Sigmoid colon (tissue), 6 donors: ENCODE measurements at regions not wholly inside any gene's neighbourhood (a gene's known extent, or its start where the extent isn't known, plus 50 kb on each side); places are given as distances from the start of the nearest gene placed in this dataset.

Experiments
- DNase-seq: peaks from one replicate; pipeline ENCODE4 v3.0.0-alpha.2; 2019
- H3K27ac ChIP-seq, 4 donors: fragments of 200-600 bp; sonication (generic); one replicate each; pipeline ENCODE4 v1.5.1; 2016 to 2019; ENCODE audit warnings: mild to moderate bottlenecking in 1 of 4
- H3K27me3 ChIP-seq, 3 donors: fragments of 200-600 bp; sonication (generic); one replicate each; pipeline ENCODE4 v1.5.1; 2019; ENCODE audit warnings: mild to moderate bottlenecking in 1 of 3
- H3K36me3 ChIP-seq, 4 donors: fragments of 200-600 bp; sonication (generic); one replicate each; pipeline ENCODE4 v1.5.1; 2016 to 2019
- H3K4me1 ChIP-seq, 4 donors: fragments of 200-600 bp; sonication (generic); one replicate each; pipeline ENCODE4 v1.5.1; 2017 to 2019
- H3K4me3 ChIP-seq, 4 donors: fragments of 200-600 bp; sonication (generic); one replicate each; pipeline ENCODE4 v1.5.1; 2017 to 2019; ENCODE audit warnings: mild to moderate bottlenecking in 2 of 4, moderate library complexity in 1 of 4
- H3K9me3 ChIP-seq, 4 donors: fragments of 200-600 bp in 3 of 4; sonication (generic) in 3 of 4; one replicate each; pipeline versions ENCODE4 v1.5.1 to v1.6.1; 2013 to 2019
- EP300 ChIP-seq, 4 donors: sonication (generic); formaldehyde crosslinking; IDR thresholded peaks; one replicate each; pipeline ENCODE4 v1.6.1; 2017; ENCODE audit warnings: antibody characterized with exemption in 4 of 4
- POLR2A ChIP-seq, 2 donors: fragments of 450-650 bp; IDR thresholded peaks; one replicate each; pipeline ENCODE4 v1.6.1; 2016; ENCODE audit warnings: antibody characterized with exemption in 2 of 2, mild to moderate bottlenecking in 2 of 2, moderate library complexity in 2 of 2
- POLR2AphosphoS5 ChIP-seq, 4 donors: sonication (generic); formaldehyde crosslinking; IDR thresholded peaks; one replicate each; pipeline ENCODE4 v1.6.1; 2017; ENCODE audit warnings: antibody characterized with exemption in 4 of 4
- WGBS, 2 donors: extraction: QIAGEN DNeasy Blood & Tissue Kit; methylation state at CpG; one replicate each; pipeline ENCODE4 v1.1.7; 2013; 5-methylcytosine and 5-hydroxymethylcytosine counted together
- intact Hi-C: fragments of 100-400 bp; cut with DNase I; formaldehyde crosslinking; loops from one replicate; pipeline ENCODE4 v1.15.1; 2023
- TF ChIP-seq, protein P1 (sequence below), 4 experiments: fragments of 450-650 bp in 3 of 4; fragments of 200-600 bp in 1 of 4; IDR thresholded peaks; one replicate each; pipeline ENCODE4 v1.5.1; 2016 to 2019; ENCODE audit warnings: antibody characterized with exemption in 4 of 4, mild to moderate bottlenecking in 3 of 4, moderate library complexity in 2 of 4
- donor health status: healthy with polysubstance abuse.
- donor health status: healthy.

DNA sequence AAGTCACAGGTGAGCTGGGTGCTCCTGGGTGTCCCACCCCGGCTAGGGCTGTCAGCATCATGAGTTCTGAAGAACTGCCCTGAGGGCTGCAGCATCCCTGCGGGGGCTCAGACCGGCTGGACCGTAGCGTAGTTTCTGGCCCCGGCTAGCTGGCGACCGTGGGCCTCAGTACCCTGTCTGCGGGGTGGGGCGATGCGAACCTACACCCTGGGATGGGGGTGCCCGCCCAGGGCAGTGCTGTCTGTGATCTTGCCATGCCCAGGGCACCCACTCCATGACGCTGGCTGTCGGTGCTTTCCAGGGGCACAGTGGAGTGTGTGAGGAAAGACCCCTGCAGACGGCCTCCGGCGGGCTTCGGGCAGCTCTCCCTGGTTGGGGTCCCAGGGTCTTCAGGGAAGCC is 66.5 kb upstream of the IRX4 start:
- whole genome bisulfite sequencing, 2 donors, result 91 to 93% methylated on average over 18 of the region's 18 CpGs
- Histone ChIP-seq H3K4me1 (peaks cover 0 to 8% (median 2%) of the 10 kb centered on the region in 4 donors), H3K27me3 (no peaks in the 10 kb centered on the region), H3K4me3 (peak overlapping the region in 3 of 4 donors; percentile 3 to 38 (median 20)), H3K36me3 (no peaks in the 10 kb centered on the region), H3K27ac (peak overlapping the region in 2 of 4 donors; percentile 8 to 52), H3K9me3 (no peaks in the 10 kb centered on the region)
- TF ChIP-seq, protein P1, sequence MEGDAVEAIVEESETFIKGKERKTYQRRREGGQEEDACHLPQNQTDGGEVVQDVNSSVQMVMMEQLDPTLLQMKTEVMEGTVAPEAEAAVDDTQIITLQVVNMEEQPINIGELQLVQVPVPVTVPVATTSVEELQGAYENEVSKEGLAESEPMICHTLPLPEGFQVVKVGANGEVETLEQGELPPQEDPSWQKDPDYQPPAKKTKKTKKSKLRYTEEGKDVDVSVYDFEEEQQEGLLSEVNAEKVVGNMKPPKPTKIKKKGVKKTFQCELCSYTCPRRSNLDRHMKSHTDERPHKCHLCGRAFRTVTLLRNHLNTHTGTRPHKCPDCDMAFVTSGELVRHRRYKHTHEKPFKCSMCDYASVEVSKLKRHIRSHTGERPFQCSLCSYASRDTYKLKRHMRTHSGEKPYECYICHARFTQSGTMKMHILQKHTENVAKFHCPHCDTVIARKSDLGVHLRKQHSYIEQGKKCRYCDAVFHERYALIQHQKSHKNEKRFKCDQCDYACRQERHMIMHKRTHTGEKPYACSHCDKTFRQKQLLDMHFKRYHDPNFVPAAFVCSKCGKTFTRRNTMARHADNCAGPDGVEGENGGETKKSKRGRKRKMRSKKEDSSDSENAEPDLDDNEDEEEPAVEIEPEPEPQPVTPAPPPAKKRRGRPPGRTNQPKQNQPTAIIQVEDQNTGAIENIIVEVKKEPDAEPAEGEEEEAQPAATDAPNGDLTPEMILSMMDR (IDR thresholded peaks at IDR 0.05), result no peak
- TF ChIP-seq EP300 (IDR thresholded peaks at IDR 0.05) (no peak), POLR2AphosphoS5 (IDR thresholded peaks at IDR 0.05) (no peak), POLR2A (IDR thresholded peaks at IDR 0.05) (no peak)
- intact Hi-C loops, result no loop called here
- no peak for DNase-seq

DNA sequence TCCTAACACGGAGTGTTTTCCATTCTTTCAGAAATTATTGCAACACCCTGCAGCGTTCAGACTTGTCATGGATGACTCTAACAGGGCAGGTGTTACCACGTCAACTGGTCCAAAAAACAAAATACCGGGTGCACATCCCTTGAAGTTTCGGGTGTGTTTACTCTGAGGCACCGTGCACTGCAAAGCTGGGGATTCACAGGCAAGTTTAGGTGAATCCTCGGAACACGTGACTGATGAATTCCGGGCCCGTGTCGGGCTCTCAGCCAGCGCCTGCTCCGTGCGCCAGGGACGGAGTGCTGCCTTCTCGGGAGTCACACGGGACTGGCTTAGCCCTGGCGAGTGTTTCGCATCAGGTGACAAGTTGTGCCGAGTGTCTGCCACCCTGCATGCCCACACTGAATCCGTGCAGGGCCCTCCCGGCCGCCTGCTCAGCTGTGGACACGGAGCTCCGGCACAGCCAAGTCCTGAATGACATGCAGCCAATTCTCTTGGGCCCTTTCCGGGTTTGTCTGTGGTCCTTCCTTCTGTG is 66.0 kb upstream of the IRX4 start:
- peak overlapping the region in 2 of 4 donors; percentile 8 to 52 for H3K27ac ChIP-seq
- TF ChIP-seq POLR2AphosphoS5 (IDR thresholded peaks at IDR 0.05), result no peak
- H3K9me3 ChIP-seq, result no peaks in the 10 kb centered on the region
- H3K4me3 ChIP-seq, result peak overlapping the region in 3 of 4 donors; percentile 3 to 38 (median 20)
- H3K36me3 ChIP-seq, result no peaks in the 10 kb centered on the region
- H3K27me3 ChIP-seq, result no peaks in the 10 kb centered on the region
- 75 to 82% methylated on average over 26 of the region's 26 CpGs for WGBS, 2 donors
- intact Hi-C loops, result no loop called here
- peak; percentile 70 for DNase-seq
- H3K4me1 ChIP-seq, result peaks cover 0 to 8% (median 2%) of the 10 kb centered on the region in 4 donors

DNA sequence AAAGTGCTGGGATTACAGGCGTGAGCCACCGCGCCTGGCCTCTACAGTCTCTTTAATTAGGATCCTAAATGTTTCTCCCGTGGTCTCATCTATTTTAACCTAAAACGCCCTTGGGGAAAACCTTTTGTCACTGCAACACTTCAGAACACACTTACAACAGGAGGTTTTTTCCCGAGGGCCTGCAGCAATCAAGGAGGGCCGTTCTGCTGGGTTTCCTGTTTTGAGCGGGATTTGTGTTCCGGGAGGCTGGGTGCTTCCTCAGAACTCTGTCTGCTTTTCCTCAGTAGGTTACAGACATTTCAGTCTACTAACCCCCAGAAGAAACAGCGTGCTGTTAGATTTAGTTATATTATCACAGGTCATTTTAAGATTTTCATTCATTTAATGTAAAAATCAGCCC is 65.4 kb upstream of the IRX4 start:
- no peaks in the 10 kb centered on the region for H3K27me3 ChIP-seq
- H3K4me3 ChIP-seq, result no peak overlapping the region
- H3K36me3 ChIP-seq, result no peaks in the 10 kb centered on the region
- peak overlapping the region in 1 of 4 donors; percentile 26 for H3K27ac ChIP-seq
- H3K4me1 ChIP-seq, result peaks cover 0 to 8% (median 2%) of the 10 kb centered on the region in 4 donors
- intact Hi-C loops, result no loop called here
- no peak for DNase-seq
- H3K9me3 ChIP-seq, result no peaks in the 10 kb centered on the region
- no peak for TF ChIP-seq POLR2A (IDR thresholded peaks at IDR 0.05)
- TF ChIP-seq POLR2AphosphoS5 (IDR thresholded peaks at IDR 0.05), result no peak
- no peak for TF ChIP-seq EP300 (IDR thresholded peaks at IDR 0.05)
- TF ChIP-seq, protein P1 (IDR thresholded peaks at IDR 0.05), result no peak
- 50 to 68% methylated on average over 10 of the region's 10 CpGs for WGBS, 2 donors

DNA sequence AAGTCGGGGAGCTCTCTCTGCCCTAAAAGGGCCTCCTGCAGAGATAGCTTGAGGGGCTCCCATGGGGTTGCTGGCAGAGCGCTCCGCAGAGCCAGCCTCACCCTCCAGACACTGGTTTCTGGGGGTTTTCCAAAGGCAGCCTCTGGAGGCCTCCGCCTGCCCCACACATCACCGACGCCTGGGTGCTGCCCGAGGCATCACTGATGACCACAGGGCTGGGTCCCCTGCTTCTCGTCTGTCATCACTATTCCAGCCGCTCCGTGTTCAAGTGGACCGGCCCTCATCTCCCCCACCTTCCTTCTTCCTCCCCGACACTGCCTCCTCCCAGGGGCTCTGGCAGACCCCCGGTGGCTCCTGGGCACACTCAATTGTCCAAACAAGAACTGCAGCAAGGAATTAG is 64.1 kb upstream of the IRX4 start:
- H3K27ac ChIP-seq, result no peak overlapping the region
- TF ChIP-seq POLR2AphosphoS5 (IDR thresholded peaks at IDR 0.05), result no peak
- TF ChIP-seq POLR2A (IDR thresholded peaks at IDR 0.05), result no peak
- TF ChIP-seq, protein P1 (IDR thresholded peaks at IDR 0.05), result no peak
- no peak for TF ChIP-seq EP300 (IDR thresholded peaks at IDR 0.05)
- WGBS, 2 donors, result 76 to 79% methylated on average over 13 of the region's 13 CpGs
- intact Hi-C loops, result no loop called here
- H3K27me3 ChIP-seq, result no peaks in the 10 kb centered on the region
- DNase-seq, result no peak
- H3K4me1 ChIP-seq, result peaks cover 0 to 8% (median 2%) of the 10 kb centered on the region in 4 donors
- H3K4me3 ChIP-seq, result no peak overlapping the region
- no peaks in the 10 kb centered on the region for H3K9me3 ChIP-seq
- no peaks in the 10 kb centered on the region for H3K36me3 ChIP-seq

DNA sequence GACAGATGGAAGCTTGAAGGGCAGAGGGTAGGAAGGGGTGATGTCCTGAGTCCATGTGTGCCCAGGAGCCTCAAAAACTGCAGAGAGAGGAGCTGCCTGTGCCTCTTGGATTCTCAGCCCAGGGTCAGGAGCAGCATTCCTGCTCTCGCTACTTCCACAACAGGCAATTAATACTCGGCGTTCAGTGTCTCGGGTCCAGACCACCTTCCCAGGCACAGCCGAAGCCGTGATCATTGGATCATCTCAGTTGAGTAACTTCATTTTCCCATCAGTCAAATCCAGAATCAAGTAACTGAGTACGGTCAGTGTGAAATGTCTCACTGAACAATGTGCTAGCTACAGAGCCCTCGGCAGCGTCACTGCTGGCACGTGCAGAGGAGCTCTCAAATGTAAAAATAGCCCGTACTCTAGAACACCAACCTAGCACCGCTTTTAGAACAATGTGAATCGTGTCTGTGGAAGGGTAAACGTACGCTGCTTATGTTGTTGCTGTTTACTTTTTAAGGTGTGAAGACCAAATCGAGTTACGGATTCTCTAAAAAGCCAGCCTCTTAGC is 63.5 kb upstream of the IRX4 start:
- Histone ChIP-seq H3K27ac (no peak overlapping the region), H3K27me3 (no peaks in the 10 kb centered on the region), H3K36me3 (no peaks in the 10 kb centered on the region), H3K4me3 (no peak overlapping the region), H3K4me1 (peaks cover 0 to 8% (median 2%) of the 10 kb centered on the region in 4 donors), H3K9me3 (no peaks in the 10 kb centered on the region)
- DNase-seq, result peak; percentile 33
- whole genome bisulfite sequencing, 2 donors, result 78 to 83% methylated on average over 17 of the region's 17 CpGs
- intact Hi-C loops, result no loop called here
- TF ChIP-seq EP300 (IDR thresholded peaks at IDR 0.05) (no peak), POLR2AphosphoS5 (IDR thresholded peaks at IDR 0.05) (no peak), POLR2A (IDR thresholded peaks at IDR 0.05) (no peak)
- TF ChIP-seq, protein P1 (IDR thresholded peaks at IDR 0.05), result no peak
